ENCODE measurements at regions not wholly inside any gene's neighbourhood (a gene's known extent, or its start where the extent isn't known, plus 50 kb on each side); places are given as distances from the start of the nearest gene placed in this dataset.

GRCh38 chr7:116400522-116400921, 99.0 kb upstream of the CAV2 start:
- no peaks in the 10 kb centered on the region for H3K27me3 ChIP-seq
- peaks cover 0 to 9% of the 10 kb centered on the region in 2 donors for H3K4me1 ChIP-seq
- no peaks in the 10 kb centered on the region for H3K9me3 ChIP-seq
- DNase-seq (ENCODE audit: low spot score in 2 of 2), result no peak
- no peak for TF ChIP-seq CTCF (IDR thresholded peaks at IDR 0.05)
- no peak overlapping the region for H3K27ac ChIP-seq
- H3K36me3 ChIP-seq, result no peaks in the 10 kb centered on the region
- H3K4me3 ChIP-seq, result no peak overlapping the region
- intact Hi-C loops (cut with DNase I), result no loop called here

GRCh38 chr7:116401711-116402110, 97.8 kb upstream of the CAV2 start:
- Histone ChIP-seq H3K36me3 (no peaks in the 10 kb centered on the region), H3K27ac (no peak overlapping the region), H3K9me3 (no peaks in the 10 kb centered on the region), H3K4me1 (peaks cover 0 to 5% of the 10 kb centered on the region in 2 donors), H3K4me3 (no peak overlapping the region), H3K27me3 (no peaks in the 10 kb centered on the region)
- intact Hi-C loops (cut with DNase I), result no loop called here
- no peak for TF ChIP-seq CTCF (IDR thresholded peaks at IDR 0.05)
- DNase-seq (ENCODE audit: low spot score in 2 of 2), result no peak

GRCh38 chr7:116403265-116403664, 96.3 kb upstream of the CAV2 start:
- no peak for DNase-seq (ENCODE audit: low spot score in 2 of 2)
- Histone ChIP-seq H3K36me3 (no peaks in the 10 kb centered on the region), H3K27ac (no peak overlapping the region), H3K4me1 (peaks cover 0 to 5% of the 10 kb centered on the region in 2 donors), H3K4me3 (no peak overlapping the region), H3K27me3 (no peaks in the 10 kb centered on the region), H3K9me3 (no peaks in the 10 kb centered on the region)
- intact Hi-C loops (cut with DNase I), result no loop called here
- no peak for TF ChIP-seq CTCF (IDR thresholded peaks at IDR 0.05)

GRCh38 chr7:116404389-116404788, 95.1 kb upstream of the CAV2 start:
- Histone ChIP-seq H3K27me3 (no peaks in the 10 kb centered on the region), H3K27ac (no peak overlapping the region), H3K36me3 (no peaks in the 10 kb centered on the region), H3K9me3 (no peaks in the 10 kb centered on the region), H3K4me3 (no peak overlapping the region), H3K4me1 (peaks cover 0 to 5% of the 10 kb centered on the region in 2 donors)
- no peak for DNase-seq (ENCODE audit: low spot score in 2 of 2)
- intact Hi-C loops (cut with DNase I), result no loop called here
- no peak for TF ChIP-seq CTCF (IDR thresholded peaks at IDR 0.05)

DNA sequence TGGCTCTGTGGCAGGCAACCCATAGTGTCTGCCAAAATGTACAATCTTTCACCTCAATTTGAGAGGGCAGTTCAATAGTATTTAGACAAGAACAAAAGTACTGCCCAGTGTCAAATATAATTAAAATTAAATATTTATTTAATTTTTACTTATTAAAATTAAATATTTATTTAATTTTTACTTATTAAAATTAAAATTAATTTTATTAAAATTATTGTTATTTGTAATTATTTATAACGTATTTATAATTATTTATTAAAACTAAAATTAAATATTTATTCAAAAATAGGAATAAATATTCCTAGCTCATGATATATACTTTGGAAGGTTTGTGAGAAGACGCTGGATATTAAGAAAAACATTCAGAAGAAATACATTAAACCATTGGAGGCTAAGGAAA, 93.7 kb upstream of the CAV2 start:
- intact Hi-C loops (cut with DNase I), result no loop called here
- Histone ChIP-seq H3K4me3 (no peak overlapping the region), H3K36me3 (no peaks in the 10 kb centered on the region), H3K27me3 (no peaks in the 10 kb centered on the region), H3K4me1 (peaks cover 0 to 5% of the 10 kb centered on the region in 2 donors), H3K9me3 (no peaks in the 10 kb centered on the region), H3K27ac (no peak overlapping the region)
- no peak for TF ChIP-seq CTCF (IDR thresholded peaks at IDR 0.05)
- DNase-seq (ENCODE audit: low spot score in 2 of 2), result no peak

DNA sequence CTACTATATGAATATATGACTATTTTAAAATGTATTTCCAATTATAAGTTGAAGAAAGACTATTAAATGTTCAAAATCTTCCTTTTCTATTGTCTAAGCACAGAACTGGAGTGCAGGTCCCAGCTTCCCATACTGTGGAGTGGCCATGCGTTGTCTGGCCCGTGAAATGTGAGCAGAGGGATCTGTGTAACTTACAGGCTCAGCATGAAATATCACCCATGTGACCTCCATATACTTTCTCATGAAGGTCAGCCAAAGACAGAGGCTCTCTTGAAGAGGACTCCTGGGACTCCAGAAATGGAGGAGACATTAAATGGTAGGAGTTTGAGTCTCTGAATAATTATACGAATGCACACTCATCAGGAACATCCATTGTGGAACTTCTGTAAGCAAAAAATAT, 92.4 kb upstream of the CAV2 start:
- no peaks in the 10 kb centered on the region for H3K36me3 ChIP-seq
- intact Hi-C loops (cut with DNase I), result no loop called here
- TF ChIP-seq CTCF (IDR thresholded peaks at IDR 0.05), result no peak
- no peak for DNase-seq (ENCODE audit: low spot score in 2 of 2)
- H3K27ac ChIP-seq, result no peak overlapping the region
- H3K4me3 ChIP-seq, result no peak overlapping the region
- no peaks in the 10 kb centered on the region for H3K27me3 ChIP-seq
- H3K9me3 ChIP-seq, result no peaks in the 10 kb centered on the region
- peaks cover 0 to 5% of the 10 kb centered on the region in 2 donors for H3K4me1 ChIP-seq
